COLO668 (cell line): ENCODE measurements at regions not wholly inside any gene's neighbourhood (a gene's known extent, or its start where the extent isn't known, plus 50 kb on each side); places are given as distances from the start of the nearest gene placed in this dataset.
"Not testable (repeated sequence)": the region's sequence is repeated elsewhere in the genome, so short reads cannot be mapped to it uniquely, and the experiment has no call there.

Experiments
- DNase-seq: peaks from one replicate; lab custom pipeline; 2025; ENCODE audit not compliant: unreplicated experiment; lab: John Stamatoyannopoulos, UW

DNA sequence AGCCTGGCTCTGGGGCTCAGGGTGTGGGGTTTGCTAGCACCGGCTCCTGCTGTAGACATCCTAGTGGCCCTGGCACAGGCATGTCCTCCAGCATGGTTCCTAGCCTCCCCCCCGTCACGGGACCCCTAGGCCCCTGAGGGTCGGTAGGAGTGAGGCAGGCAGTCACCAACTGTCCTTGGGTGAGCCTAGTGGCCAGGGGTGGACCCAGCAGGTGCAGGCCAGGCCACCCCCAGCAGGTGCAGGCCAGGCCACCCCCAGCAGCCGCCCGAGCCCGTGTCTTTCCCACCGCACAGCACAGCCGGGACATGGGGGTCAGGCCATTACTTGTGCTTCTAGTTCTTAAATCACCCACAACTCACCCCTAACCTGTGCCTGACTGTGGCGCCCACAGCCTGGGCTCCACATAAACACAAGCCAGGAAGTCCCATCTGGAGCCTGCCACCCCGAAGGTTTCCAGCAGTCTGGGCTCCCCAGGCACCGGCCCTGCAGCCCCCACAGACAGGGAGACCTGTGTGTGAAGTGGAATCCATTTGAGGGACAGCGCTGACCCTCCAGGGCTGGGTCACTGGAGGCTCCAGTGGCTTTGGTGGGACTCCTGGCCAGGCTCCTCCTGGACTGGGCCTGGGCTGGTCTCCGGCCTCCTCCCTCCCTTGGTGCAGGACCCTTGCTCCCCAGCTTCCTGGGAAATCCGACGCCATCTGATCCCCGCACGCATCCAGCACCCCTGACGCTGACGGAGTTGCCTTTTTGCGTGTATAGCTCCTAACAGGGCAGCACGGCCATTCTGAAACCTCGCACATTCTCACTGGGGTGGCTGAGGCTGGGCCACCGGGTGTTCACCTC lies 114.1 kb upstream of the LPCAT1 start:
- DNase-seq: no peak

- no peak for DNase-seq
These were observed 113.3 kb upstream of the LPCAT1 start for GRCh38 chr5:1636981-1637638.

GRCh38 chr5:1636208-1636770 lies 112.5 kb upstream of the LPCAT1 start:
- not testable (repeated sequence) for DNase-seq

GRCh38 chr5:1635477-1635876 lies 111.7 kb upstream of the LPCAT1 start:
- not testable (repeated sequence) for DNase-seq

GRCh38 chr5:1634337-1634661 lies 110.5 kb upstream of the LPCAT1 start:
- DNase-seq: no peak

- DNase-seq: peak; percentile 91
These were observed 110.0 kb upstream of the LPCAT1 start for GRCh38 chr5:1633605-1634336.

GRCh38 chr5:1631004-1631403 lies 107.2 kb upstream of the LPCAT1 start:
- not testable (repeated sequence) for DNase-seq

DNA sequence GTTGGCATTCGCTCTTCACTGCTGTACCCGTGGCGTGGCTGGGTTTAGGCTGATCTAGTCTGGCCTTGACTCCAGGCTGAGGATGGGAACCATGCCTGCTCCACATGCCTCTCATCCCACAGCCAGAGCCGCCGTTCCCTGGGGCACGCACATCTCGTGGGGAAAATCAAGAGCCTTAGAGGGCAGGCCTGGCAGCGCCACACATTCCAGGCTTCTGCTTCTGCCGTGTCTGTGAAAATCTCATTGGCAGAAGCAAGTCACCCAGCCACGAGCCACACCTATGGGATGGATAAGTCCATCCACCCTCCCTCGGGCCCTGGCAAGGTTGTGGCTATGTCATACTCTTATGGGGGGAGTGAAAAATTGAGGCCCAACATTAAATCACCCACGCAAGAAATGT lies 102.6 kb upstream of the LPCAT1 start:
- DNase-seq: not testable (repeated sequence)

DNA sequence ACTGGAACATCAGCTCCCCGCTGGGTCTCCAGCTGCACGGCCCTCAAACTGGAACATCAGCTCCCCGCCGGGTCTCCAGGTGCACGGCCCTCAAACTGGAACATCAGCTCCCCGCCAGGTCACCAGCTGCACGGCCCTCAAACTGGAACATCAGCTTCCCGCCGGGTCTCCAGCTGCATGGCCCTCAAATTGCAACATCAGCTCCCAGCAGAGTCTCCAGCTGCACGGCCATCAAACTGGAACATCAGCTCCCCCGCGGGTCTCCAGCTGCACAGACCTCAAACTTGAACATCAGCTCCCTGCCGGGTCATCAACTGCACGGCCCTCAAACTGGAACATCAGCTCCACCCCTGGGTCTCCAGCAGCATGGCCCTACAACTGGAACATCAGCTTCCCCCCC lies 95.8 kb upstream of the LPCAT1 start:
- DNase-seq: not testable (repeated sequence)

DNA sequence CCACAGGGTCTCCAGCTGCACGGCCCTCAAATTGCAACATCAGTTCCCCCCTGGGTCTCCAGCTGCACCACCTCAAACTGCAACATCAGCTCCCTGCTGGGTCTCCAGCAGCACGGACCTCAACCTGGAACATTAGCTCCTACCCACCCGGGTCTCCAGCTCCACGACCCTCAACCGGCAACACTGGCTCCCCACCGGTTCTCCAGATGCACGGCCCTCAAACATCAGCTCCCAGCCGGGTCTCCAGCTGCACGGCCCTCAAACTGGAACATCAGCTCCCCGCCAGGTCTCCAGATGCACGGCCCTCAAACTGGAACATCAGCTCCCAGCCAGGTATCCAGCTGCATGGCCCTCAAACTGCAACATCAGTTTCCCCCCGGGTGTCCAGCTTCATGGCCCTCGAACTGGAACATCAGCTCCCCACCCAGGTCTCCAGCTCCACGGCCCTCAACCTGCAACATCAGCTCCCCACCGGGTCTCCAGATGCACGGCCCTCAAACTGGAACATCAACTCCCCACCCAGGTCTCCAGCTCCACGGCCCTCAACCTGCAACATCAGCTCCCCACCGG lies 94.6 kb upstream of the LPCAT1 start:
- DNase-seq: not testable (repeated sequence)

- DNase-seq: not testable (repeated sequence)
These were observed 93.5 kb upstream of the LPCAT1 start for GRCh38 chr5:1617236-1617755.

DNA sequence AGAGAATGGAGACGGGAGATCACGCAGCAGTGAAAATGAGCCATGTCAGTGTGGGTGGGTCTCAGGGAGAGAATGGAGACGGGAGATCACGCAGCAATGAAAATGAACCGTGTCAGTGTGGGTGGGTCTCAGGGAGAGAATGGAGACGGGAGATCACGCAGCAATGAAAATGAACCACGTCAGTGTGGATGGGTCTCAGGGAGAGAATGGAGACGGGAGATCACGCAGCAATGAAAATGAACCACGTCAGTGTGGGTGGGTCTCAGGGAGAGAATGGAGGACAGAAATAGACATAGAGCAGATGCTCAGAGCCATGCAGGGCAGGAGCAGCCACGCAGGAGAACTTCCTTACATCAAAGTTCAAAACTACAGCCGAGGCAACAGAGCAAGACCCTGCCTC lies 89.8 kb upstream of the LPCAT1 start:
- DNase-seq: not testable (repeated sequence)

DNA sequence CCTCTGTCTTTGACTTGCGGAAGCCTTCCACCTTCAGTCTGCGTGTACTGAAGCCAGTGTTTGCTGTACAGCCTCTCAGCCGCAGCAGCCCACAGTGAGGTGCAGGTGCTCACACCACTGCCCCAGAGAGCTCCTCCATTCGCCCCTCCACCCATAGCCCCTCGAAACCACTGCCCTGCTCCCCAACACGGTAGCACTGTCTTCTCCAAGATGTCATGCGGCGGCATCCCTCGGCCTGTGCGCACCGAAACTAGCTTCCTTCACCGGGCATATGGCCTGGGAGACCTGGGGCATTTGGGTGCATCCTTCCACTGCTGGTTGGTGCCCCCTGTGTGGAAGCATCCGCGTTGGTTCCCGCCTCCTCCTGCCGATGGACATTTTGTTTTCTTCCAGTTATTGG lies 86.8 kb upstream of the LPCAT1 start:
- DNase-seq: not testable (repeated sequence)

- DNase-seq: peak; percentile 67
These were observed 85.4 kb upstream of the LPCAT1 start for GRCh38 chr5:1609111-1609510.

- not testable (repeated sequence) for DNase-seq
These were observed 84.6 kb upstream of the LPCAT1 start for GRCh38 chr5:1608336-1608735.

GRCh38 chr5:1606951-1607350 lies 83.2 kb upstream of the LPCAT1 start:
- DNase-seq: not testable (repeated sequence)

DNA sequence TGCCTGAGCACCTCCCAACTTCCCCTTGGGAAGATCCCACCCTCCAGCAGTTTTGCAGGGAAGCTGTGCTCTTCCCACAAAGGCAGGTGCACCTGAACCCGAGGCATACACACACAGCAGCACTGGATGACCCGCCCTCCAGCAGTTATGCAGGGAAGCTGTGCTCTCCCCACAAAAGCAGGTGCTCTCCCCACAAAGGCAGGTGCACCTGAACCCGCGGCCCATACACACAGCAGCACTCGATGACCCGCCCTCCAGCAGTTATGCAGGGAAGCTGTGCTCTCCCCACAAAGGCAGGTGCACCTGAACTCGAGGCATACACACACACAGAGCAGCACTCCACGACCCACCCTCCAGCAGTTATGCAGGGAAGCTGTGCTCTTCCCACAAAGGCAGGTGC lies 80.2 kb upstream of the LPCAT1 start:
- DNase-seq: peak; percentile 96

DNA sequence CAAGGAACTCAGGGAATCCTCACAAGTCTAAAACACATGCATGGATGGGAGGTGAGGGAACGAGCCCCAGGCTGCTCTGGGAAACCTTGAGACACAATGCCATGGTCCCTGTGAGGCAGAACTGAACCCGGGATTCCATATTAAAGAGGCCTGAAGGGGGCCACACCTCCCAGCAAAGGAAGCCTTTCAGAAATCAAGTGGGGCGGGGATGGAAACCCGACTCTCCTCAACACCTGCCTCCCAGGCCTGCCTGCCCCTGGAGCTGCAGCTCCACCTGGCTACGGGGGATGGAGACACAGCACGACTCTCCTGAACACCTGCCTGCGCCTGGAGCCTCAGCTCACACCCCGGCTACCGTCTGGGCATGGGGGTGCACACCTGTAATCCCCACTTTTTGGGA lies 77.8 kb upstream of the LPCAT1 start:
- peak; percentile 90 for DNase-seq

- not testable (repeated sequence) for DNase-seq
These were observed 75.4 kb upstream of the LPCAT1 start for GRCh38 chr5:1598950-1599737.

- not testable (repeated sequence) for DNase-seq
These were observed 73.3 kb upstream of the LPCAT1 start for GRCh38 chr5:1597093-1597473.
